ENCODE measurements at regions not wholly inside any gene's neighbourhood (a gene's known extent, or its start where the extent isn't known, plus 50 kb on each side); places are given as distances from the start of the nearest gene placed in this dataset.

- no peaks in the 10 kb centered on the region for H3K36me3 Mint-ChIP-seq (ENCODE audit: unreplicated experiment)
- no peaks in the 10 kb centered on the region for H3K9me3 Mint-ChIP-seq (ENCODE audit: unreplicated experiment)
- no peaks in the 10 kb centered on the region for H3K4me1 Mint-ChIP-seq (ENCODE audit: low read depth, unreplicated experiment)
- H3K4me3 Mint-ChIP-seq (ENCODE audit: unreplicated experiment), result no peak overlapping the region
- no peak overlapping the region for H3K27ac Mint-ChIP-seq (ENCODE audit: unreplicated experiment)
- no peak for TF ChIP-seq CTCF (IDR thresholded peaks at IDR 0.05; ENCODE audit: partially characterized antibody, unreplicated experiment)
- H3K27me3 Mint-ChIP-seq (ENCODE audit: unreplicated experiment), result no peaks in the 10 kb centered on the region
- no peak for DNase-seq
Measured at GRCh38 chr13:111424134-111424533, 103.7 kb downstream of the TEX29 start.

GRCh38 chr13:111425326-111425725, 104.9 kb downstream of the TEX29 start:
- Mint-ChIP-seq H3K4me3 (ENCODE audit: unreplicated experiment) (no peak overlapping the region), H3K27me3 (ENCODE audit: unreplicated experiment) (no peaks in the 10 kb centered on the region), H3K36me3 (ENCODE audit: unreplicated experiment) (no peaks in the 10 kb centered on the region), H3K4me1 (ENCODE audit: low read depth, unreplicated experiment) (no peaks in the 10 kb centered on the region), H3K27ac (ENCODE audit: unreplicated experiment) (no peak overlapping the region), H3K9me3 (ENCODE audit: unreplicated experiment) (no peaks in the 10 kb centered on the region)
- no peak for DNase-seq
- TF ChIP-seq CTCF (IDR thresholded peaks at IDR 0.05; ENCODE audit: partially characterized antibody, unreplicated experiment), result no peak

- peak; percentile 77 for TF ChIP-seq CTCF (IDR thresholded peaks at IDR 0.05; ENCODE audit: partially characterized antibody, unreplicated experiment)
- H3K27me3 Mint-ChIP-seq (ENCODE audit: unreplicated experiment), result peaks cover 3% of the 10 kb centered on the region
- DNase-seq, result peak; percentile 61
- H3K4me1 Mint-ChIP-seq (ENCODE audit: low read depth, unreplicated experiment), result no peaks in the 10 kb centered on the region
- H3K4me3 Mint-ChIP-seq (ENCODE audit: unreplicated experiment), result no peak overlapping the region
- H3K9me3 Mint-ChIP-seq (ENCODE audit: unreplicated experiment), result no peaks in the 10 kb centered on the region
- no peak overlapping the region for H3K27ac Mint-ChIP-seq (ENCODE audit: unreplicated experiment)
- peaks cover 6% of the 10 kb centered on the region for H3K36me3 Mint-ChIP-seq (ENCODE audit: unreplicated experiment)
Measured at GRCh38 chr13:111429064-111429558, 108.7 kb downstream of the TEX29 start.

GRCh38 chr13:111431206-111431605, 110.8 kb downstream of the TEX29 start:
- Mint-ChIP-seq H3K9me3 (ENCODE audit: unreplicated experiment) (peaks cover 2% of the 10 kb centered on the region), H3K27me3 (ENCODE audit: unreplicated experiment) (peaks cover 4% of the 10 kb centered on the region), H3K36me3 (ENCODE audit: unreplicated experiment) (peaks cover 6% of the 10 kb centered on the region), H3K4me1 (ENCODE audit: low read depth, unreplicated experiment) (no peaks in the 10 kb centered on the region), H3K4me3 (ENCODE audit: unreplicated experiment) (no peak overlapping the region), H3K27ac (ENCODE audit: unreplicated experiment) (no peak overlapping the region)
- DNase-seq, result no peak
- TF ChIP-seq CTCF (IDR thresholded peaks at IDR 0.05; ENCODE audit: partially characterized antibody, unreplicated experiment), result no peak

GRCh38 chr13:111434578-111435159, 114.2 kb downstream of the TEX29 start:
- Mint-ChIP-seq H3K4me1 (ENCODE audit: low read depth, unreplicated experiment) (no peaks in the 10 kb centered on the region), H3K27ac (ENCODE audit: unreplicated experiment) (no peak overlapping the region), H3K27me3 (ENCODE audit: unreplicated experiment) (peaks cover 4% of the 10 kb centered on the region), H3K9me3 (ENCODE audit: unreplicated experiment) (peaks cover 2% of the 10 kb centered on the region), H3K36me3 (ENCODE audit: unreplicated experiment) (peaks cover 6% of the 10 kb centered on the region), H3K4me3 (ENCODE audit: unreplicated experiment) (no peak overlapping the region)
- no peak for DNase-seq
- TF ChIP-seq CTCF (IDR thresholded peaks at IDR 0.05; ENCODE audit: partially characterized antibody, unreplicated experiment), result no peak

Data from glutamatergic neuron (in vitro differentiated cells).